ENCODE measurements at regions not wholly inside any gene's neighbourhood (a gene's known extent, or its start where the extent isn't known, plus 50 kb on each side); places are given as distances from the start of the nearest gene placed in this dataset.
A peak's percentile ranks its signal among the peaks of the same experiment; 100 is the strongest.

DNA sequence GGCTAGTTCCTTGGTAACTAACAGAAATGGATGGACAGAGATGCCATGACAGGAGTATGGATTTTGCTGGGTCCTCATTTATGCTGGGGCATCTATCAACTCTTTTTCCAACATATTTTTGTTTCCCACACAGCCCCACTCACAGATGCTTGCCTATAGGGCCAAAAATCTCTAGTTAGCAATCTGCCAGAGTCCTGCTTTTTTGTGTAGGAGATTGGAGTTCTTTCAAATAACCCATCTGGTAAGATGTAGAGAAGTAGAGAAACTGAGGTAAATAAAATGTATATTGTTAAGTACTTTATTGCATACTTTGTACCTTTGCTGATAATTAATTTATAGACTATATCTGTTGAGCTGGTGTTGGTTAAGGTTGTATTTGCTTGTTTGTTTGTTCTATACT lies 456.5 kb upstream of the GOLIM4 start:
- no peak for TF ChIP-seq CTCF (IDR thresholded peaks at IDR 0.05; ENCODE audit: unreplicated experiment in 3 of 3)
- Mint-ChIP-seq H3K9me3 (no peaks in the 10 kb centered on the region), H3K36me3 (ENCODE audit: low read depth) (no peaks in the 10 kb centered on the region), H3K27me3 (ENCODE audit: low read depth) (no peaks in the 10 kb centered on the region), H3K4me1 (no peaks in the 10 kb centered on the region), H3K27ac (no peak overlapping the region), H3K4me3 (no peak overlapping the region)

- TF ChIP-seq CTCF (IDR thresholded peaks at IDR 0.05; ENCODE audit: unreplicated experiment in 3 of 3) = no peak
- Mint-ChIP-seq H3K27me3 (ENCODE audit: low read depth) (no peaks in the 10 kb centered on the region), H3K9me3 (no peaks in the 10 kb centered on the region), H3K4me1 (peaks cover 5% of the 10 kb centered on the region), H3K36me3 (ENCODE audit: low read depth) (no peaks in the 10 kb centered on the region), H3K27ac (no peak overlapping the region), H3K4me3 (no peak overlapping the region)
These were observed 453.0 kb upstream of the GOLIM4 start for GRCh38 chr3:168548719-168549118.

DNA sequence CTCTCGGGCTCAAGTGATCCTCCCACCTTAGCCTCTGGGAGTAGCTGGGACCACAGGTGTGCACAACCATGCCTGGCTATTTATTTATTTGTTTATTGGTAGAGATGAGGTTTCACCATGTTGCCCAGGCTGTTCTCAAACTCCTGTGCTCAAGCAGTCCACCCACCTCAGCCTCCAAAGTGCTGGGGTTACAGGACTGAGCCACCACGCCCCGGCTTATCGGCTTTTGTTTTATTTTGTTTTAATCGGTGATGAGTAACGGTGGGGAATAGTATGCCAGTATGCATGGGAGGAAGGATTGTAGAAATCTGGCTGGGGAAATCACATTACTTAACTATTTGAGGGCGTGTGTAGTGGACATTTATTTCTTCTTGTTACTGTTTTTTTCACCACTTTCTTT lies 451.0 kb upstream of the GOLIM4 start:
- H3K4me1 Mint-ChIP-seq = peaks cover 5% of the 10 kb centered on the region
- TF ChIP-seq CTCF (IDR thresholded peaks at IDR 0.05; ENCODE audit: unreplicated experiment in 3 of 3) = no peak
- H3K4me3 Mint-ChIP-seq = no peak overlapping the region
- H3K27me3 Mint-ChIP-seq (ENCODE audit: low read depth) = no peaks in the 10 kb centered on the region
- H3K36me3 Mint-ChIP-seq (ENCODE audit: low read depth) = no peaks in the 10 kb centered on the region
- no peaks in the 10 kb centered on the region for H3K9me3 Mint-ChIP-seq
- H3K27ac Mint-ChIP-seq = no peak overlapping the region

- H3K4me1 Mint-ChIP-seq = peaks cover 5% of the 10 kb centered on the region
- no peaks in the 10 kb centered on the region for H3K9me3 Mint-ChIP-seq
- no peaks in the 10 kb centered on the region for H3K27me3 Mint-ChIP-seq (ENCODE audit: low read depth)
- no peaks in the 10 kb centered on the region for H3K36me3 Mint-ChIP-seq (ENCODE audit: low read depth)
- no peak for TF ChIP-seq CTCF (IDR thresholded peaks at IDR 0.05; ENCODE audit: unreplicated experiment in 3 of 3)
- no peak overlapping the region for H3K4me3 Mint-ChIP-seq
- H3K27ac Mint-ChIP-seq = peak overlapping the region in 1 of 3 experiments; percentile 30
These were observed 449.9 kb upstream of the GOLIM4 start for GRCh38 chr3:168545591-168545990.

DNA sequence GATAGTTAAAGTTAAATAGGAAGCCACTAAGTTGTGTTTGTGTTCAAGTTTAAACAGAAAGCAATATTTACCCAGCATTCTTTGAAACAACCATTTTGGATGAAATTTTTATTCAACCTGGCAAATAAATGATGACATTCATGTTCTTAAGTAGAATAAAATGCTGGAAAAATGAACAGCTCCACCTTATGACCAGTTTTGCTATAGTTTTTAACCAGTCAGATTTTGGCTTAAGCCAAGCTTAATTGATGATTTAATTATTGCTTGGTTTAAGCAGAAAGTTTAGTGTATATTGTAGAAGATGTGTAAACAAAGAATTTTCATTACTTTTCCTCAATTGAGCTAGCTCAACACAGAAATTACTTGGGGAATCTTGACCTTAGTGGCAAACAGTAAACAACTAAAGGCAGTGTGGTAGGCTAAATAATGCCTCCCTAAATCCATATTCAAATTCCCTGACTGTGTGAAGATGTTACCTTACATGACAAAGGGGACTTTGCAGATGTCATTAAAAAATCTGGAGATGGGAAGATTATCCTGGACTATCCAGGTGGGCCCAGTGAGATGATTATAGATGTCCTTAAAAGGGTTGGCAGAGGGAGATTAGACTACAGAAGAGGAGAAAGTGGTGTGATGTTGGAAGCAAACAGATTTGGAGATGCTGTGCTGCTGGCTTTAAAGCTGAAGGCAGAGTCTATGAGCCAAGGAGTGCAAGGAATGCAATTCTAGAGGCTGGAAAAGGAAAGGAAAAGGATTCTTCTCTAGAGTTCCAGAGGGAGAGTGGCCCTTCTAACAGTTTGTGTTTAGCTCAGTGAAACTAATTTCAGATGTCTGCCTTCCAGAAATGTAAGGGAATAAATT lies 448.6 kb upstream of the GOLIM4 start:
- H3K27ac Mint-ChIP-seq = no peak overlapping the region
- H3K4me1 Mint-ChIP-seq = peaks cover 5% of the 10 kb centered on the region
- H3K27me3 Mint-ChIP-seq (ENCODE audit: low read depth) = no peaks in the 10 kb centered on the region
- H3K36me3 Mint-ChIP-seq (ENCODE audit: low read depth) = no peaks in the 10 kb centered on the region
- H3K4me3 Mint-ChIP-seq = no peak overlapping the region
- peak in 2 of 3 experiments; percentile 8 to 16 for TF ChIP-seq CTCF (IDR thresholded peaks at IDR 0.05; ENCODE audit: unreplicated experiment in 3 of 3)
- H3K9me3 Mint-ChIP-seq = no peaks in the 10 kb centered on the region

GRCh38 chr3:168540726-168541125 lies 445.0 kb upstream of the GOLIM4 start:
- Mint-ChIP-seq H3K9me3 (no peaks in the 10 kb centered on the region), H3K4me3 (no peak overlapping the region), H3K27ac (no peak overlapping the region), H3K36me3 (ENCODE audit: low read depth) (no peaks in the 10 kb centered on the region), H3K4me1 (peaks cover 3% of the 10 kb centered on the region), H3K27me3 (ENCODE audit: low read depth) (no peaks in the 10 kb centered on the region)
- no peak for TF ChIP-seq CTCF (IDR thresholded peaks at IDR 0.05; ENCODE audit: unreplicated experiment in 3 of 3)

Data from nephron (organoid).